Glomerular visceral epithelial cell (primary cell): ENCODE measurements at regions not wholly inside any gene's neighbourhood (a gene's known extent, or its start where the extent isn't known, plus 50 kb on each side); places are given as distances from the start of the nearest gene placed in this dataset.
"Not testable (repeated sequence)": the region's sequence is repeated elsewhere in the genome, so short reads cannot be mapped to it uniquely, and the experiment has no call there.

ENCODE experiments used
- DNase-seq: peaks from one replicate; pipeline ENCODE4 v3.0.0-alpha.2; 2016; ENCODE audit errors: extremely low spot score

DNA sequence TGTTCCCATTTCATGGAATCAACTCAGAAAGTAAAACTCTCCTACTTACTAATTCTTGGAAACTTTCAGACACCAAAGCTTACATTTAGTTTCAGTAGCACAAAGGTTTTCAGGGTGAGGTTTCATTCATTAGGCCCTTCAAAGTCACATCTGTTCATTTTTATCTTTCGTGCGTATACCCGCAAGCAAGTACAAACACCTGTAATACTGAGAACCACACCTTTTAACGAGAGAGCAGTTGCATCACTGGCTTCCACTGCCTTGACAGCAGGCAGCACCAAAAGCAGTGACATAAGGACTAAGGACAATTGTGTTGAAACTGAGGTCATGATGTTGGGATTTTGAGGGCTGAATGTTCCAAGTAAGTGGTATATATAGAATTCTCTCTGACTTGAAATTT lies 60.5 kb downstream of the GOLGA6L22 start:
- not testable (repeated sequence) for DNase-seq

DNA sequence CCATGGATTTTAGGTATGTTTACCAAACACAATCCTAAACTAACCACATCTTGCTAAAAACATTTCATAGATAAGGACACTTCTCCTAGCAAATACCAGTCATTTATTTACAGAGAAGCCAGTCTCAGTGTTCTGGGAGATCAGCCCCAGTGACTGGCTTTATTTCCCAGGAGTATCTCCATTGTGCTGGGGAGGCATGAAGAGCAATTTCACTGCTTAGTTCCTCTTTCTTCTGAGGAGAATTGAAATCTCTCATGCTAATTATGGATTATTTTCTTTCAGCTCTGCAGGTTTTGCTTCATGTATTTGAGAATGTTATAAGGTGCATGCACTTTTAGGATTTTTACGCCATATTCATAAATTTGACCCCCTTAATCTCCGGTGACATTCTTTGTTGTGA lies 67.8 kb downstream of the GOLGA6L22 start:
- DNase-seq: not testable (repeated sequence)

DNA sequence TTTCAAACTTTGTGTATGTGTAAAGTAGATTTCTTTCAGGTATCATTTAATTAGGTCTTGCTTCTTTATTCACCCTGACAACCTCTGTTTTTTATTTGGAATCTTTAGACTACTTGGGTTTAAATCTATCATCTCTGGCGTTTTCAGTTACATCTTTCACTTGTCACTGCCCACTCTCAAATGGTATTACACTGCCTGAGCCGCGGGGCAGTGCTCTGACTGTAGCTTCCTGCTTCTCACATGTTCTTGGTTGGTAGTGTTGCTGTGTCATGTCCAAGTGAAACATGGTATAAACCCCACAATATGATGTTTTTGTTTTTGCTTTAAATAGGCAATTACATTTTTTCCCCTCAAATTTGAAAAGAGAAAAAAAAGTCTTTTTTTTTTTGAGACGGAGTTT lies 68.3 kb downstream of the GOLGA6L22 start:
- DNase-seq: not testable (repeated sequence)

DNA sequence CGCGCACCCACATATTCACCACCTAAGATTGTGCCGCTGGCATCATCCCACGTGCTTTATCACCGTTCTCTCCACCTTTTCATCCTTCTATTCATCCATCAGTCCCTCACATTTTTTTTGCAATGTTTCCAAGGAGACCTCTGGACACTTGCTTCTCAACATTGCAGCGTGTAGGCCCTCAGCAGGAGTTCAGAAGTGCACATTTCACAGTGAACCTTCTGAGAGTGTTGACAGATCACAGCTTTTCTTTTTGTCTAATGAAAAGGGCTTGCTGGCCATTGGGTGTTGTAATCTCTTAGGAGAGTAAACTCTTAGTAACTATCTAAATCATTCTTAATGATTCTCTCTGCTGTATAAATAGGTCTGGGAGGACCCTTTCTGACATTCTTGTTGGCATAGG lies 70.5 kb downstream of the GOLGA6L22 start:
- DNase-seq: not testable (repeated sequence)

DNA sequence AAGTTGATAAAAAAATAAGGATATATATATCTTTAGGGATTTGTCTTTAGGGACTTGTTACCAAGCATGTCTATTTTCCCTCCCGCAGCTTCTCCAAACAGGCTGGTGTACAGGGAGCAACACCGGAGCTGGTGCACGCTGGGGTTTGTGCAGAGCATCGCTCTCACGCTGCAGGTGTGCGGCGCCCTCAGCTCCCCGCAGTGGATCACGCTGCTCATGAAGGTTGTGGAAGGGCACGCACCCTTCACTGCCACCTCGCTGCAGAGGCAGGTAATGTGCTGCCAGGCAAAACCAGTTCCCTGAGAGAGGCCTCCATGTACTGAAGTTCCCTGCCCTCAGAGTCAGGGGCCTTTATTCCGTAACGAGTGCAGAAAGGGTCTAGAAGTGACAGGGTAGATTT lies 101.0 kb downstream of the GOLGA6L22 start:
- not testable (repeated sequence) for DNase-seq

DNA sequence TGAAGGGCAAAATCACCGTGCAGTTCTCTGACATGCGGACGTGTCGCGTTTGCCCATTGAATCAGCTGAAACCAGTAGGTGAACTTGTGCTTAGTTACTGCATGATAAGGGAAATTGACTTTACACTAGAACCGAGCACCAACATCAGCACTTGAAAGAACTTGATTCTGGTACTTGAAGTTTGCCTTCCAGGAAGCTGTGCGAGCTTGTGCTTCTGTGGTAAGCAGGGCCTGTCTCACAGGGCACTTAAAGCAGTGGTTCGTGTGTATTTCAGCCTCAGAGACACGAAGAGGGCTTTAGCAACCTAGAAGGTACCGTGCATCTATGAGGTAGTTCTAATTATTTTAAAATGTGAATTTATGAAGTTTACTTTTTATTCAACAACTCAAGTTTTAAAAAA lies 103.0 kb downstream of the GOLGA6L22 start:
- DNase-seq: not testable (repeated sequence)

DNA sequence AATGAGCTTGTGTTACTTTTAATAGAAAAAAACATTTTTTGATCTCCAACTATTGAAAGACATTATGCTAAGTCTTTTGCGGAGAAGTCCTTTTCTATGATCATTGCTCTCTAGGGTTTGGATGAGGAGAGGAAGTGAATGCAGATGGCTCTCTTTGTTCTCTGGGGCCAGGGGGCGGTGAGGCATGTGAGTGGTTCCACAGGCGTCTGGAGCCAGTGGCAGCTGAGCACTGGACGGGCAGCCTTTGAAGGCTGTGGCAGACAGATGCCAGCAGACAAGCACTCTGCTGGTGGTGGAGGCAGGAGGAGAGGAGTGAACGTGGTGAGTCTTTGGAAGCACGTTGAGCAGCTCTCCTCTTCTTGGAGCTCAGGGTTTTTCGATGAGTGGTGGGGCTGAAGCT lies 107.8 kb downstream of the GOLGA6L22 start:
- not testable (repeated sequence) for DNase-seq

DNA sequence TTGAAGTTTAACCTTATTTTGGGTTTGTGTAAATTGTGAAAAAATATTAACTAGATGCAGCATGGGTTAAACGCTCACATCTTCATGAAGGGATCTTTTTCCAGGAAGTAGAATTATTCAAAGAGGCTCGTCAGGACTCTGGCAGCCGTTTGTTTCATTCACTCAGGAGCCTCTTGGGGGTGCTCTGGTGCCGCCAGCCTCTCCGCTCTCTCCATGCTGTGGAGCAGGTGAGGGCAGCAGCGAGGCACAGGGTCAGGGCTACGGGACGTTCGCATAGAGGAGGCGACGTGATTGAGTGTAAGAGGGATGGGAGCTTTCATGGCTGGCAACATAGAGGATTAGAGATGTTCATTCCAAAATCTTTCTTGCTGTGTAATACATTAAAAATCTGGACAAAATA lies 110.8 kb downstream of the GOLGA6L22 start:
- not testable (repeated sequence) for DNase-seq

DNA sequence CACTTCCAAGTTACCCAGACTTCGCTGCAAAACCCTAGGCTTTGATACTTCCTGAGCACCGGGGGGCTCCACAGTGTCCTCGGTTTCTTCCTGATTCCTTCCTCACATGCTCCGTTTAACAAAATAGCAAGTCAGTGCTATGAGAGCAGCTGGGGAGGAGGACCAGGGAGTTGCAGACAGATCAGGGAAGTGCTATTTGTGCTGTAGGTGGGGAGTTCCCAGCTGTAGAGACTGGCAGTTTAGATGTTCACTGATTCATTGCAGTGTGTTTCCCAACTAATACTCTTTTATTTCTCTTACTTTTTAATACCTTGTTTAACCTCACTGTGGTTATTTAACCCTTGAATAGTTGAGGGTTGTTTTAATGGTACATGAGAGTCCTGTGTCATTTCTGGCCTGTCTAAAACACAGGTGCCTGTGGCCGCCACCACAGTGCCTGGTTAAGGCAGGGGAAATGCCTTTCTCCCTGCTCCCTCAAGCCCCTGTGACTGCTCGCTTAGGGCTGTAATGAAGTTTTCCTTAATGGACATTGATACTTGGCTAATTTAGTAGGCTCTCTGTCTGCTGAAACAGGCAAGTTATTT lies 113.5 kb downstream of the GOLGA6L22 start:
- not testable (repeated sequence) for DNase-seq

DNA sequence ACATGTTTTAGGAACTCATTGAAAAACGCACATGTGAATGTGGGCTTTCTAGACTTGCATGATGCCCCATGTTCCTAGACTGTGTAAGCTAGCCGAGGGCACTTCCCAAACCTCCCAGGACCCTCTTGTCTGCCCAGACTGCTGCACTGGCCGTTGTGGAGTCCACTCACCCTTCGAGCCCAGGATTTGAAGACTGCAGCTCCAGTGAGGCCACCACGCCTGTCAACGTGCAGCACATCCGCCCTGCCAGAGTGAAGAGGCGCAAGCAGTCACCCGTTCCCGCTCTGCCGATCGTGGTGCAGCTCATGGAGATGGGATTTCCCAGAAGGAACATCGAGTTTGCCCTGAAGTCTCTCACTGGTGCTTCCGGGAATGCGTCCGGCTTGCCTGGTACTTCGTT lies 114.1 kb downstream of the GOLGA6L22 start:
- DNase-seq: not testable (repeated sequence)

DNA sequence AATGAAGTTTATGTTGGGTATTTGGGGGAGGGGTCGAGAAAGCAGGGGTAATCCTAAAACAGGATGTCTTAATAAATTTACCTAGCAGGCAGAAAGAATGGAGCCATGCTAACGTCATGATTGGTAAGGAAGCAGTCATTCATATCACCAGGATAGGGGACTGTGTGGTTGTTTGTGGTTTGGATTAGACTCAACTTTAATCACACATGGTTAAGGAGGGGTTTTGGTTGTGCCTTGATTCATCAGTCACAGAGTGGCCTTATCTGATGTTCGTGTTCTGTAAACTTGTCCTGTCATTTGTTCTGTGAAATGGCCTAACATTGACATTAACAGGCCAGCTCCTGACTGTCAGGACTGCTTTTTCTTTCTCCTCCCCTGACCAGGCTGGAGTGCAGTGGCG lies 119.1 kb downstream of the GOLGA6L22 start:
- DNase-seq: not testable (repeated sequence)

DNA sequence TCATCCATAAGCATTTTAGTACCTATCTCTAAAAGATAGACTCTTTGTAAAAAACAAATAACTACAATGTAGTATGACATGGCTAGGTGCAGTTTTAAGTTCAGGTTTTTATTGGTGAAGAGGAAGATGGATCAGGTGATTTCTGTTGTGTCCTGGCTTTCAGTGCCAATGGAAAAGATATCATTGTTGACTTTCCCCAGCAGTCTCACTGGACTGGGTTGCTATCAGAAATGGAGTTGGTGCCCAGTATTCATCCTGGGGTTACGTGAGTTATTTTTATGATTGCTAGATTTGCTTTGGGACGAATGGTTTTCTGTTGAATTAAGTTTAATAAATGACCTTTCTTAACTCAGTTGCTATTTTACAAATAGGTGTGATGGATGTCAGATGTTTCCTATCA lies 120.5 kb downstream of the GOLGA6L22 start:
- not testable (repeated sequence) for DNase-seq

DNA sequence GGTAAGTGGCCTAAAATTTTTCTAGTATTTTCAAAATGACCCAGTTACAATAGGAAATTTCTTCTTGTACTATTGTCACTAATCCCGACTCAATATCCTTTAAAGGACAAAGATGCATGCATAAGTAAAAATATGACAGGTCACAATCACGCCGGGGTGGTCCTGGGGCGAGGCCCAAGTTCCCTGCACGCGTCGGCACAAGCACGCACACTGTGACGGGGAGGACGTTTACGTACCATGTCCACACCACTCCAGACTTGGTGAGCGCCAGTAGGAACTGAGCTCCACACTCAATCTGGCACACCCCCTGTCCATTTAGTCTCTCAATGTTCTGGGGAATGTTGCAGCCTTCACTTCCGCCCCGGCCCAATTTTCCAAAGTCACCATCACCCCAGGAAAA lies 128.7 kb downstream of the GOLGA6L22 start:
- not testable (repeated sequence) for DNase-seq

DNA sequence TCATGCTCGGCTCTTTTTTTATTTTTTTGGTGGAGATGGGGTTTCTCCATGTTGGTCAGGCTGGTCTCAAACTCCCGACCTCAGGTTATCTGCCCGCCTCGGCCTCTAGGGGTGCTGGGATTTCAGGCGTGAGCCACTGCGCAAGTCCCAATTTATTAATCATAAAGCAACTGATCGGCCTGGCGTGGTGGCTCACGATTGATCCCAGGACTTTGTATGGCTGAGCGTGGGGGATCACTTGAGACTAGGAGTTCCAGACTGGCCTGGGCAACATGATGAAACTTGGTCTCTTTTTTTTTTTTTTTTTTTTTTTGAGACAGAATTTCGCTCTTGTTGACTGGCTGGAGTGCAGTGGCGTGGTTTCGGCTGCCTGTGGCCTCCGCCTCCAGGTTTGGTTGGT lies 139.8 kb downstream of the GOLGA6L22 start:
- DNase-seq: not testable (repeated sequence)

DNA sequence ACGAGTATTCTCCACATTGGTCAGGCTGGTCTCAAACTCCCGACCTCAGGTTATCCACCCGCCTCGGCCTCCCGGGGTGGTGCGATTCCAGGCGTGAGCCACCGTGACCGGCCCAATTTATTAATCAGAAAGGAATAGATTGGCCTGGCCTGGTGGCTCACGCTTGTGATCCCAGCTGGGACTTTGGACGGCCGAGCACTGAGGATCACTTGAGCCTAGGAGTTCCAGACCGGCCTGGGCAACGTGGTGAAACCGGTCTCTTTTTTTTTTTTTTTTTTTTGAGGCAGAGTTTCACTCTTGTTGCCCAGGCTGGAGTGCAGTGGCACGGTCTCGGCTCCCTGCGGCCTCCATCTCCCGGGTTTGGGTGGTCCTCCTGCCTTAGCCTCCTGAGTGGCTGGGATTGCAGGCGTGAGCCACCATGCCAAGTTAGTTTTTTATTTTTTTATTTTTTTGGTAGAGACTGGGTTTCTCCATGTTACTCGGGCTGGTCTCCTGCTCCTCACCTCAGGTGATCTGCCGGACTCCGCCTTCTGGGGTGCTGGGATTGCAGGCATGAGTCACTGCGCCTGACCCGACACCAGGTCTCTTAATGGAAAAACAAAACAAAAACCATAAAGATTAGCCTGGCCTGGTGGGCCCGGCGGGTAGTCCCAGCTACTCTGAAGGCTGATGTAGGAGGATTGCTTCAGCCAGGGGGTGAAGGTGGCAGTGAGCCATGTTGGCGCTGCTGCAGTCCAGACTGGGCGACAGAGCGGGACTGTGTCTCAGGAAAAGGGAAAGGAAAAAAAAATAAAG lies 141.0 kb downstream of the GOLGA6L22 start:
- DNase-seq: not testable (repeated sequence)

DNA sequence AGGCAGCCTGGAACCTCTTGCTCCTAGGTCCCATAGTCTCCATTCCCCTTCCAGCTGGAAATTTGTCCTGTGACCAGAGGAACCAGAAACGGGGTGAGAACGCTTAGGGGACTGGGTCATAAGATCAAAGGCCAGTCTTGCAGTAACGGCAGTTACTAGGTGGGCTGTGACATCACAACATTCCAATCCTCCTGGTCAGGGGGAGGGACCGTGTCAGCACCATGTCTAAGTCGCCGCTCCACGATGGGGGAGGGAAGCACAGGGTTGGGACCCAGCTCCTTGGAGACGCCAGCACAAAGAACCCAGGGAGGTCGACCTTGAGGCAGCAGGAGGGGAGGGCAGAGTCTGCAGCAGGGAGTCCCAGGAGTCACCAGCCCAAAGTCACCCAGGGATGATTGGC lies 158.3 kb downstream of the GOLGA6L22 start:
- not testable (repeated sequence) for DNase-seq

DNA sequence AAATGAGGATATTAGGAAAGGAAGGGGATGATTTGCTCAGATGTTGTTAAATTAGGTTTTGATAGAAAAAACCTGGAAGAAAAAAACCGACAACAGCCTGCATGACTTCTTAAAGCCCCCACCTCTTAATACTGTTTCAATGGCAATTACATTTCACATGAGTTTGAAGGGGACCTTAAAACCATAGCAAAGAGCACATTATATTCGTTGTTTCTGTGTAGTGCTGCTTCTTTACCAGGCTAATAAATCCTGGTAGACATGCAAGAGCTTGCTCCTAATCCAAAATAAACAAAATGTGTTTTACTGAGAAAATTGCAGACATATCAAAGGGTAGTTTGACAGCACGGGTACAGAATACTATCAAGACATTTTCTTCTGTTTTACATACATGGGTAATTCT lies 154.7 kb upstream of the NIPA1 start:
- not testable (repeated sequence) for DNase-seq

DNA sequence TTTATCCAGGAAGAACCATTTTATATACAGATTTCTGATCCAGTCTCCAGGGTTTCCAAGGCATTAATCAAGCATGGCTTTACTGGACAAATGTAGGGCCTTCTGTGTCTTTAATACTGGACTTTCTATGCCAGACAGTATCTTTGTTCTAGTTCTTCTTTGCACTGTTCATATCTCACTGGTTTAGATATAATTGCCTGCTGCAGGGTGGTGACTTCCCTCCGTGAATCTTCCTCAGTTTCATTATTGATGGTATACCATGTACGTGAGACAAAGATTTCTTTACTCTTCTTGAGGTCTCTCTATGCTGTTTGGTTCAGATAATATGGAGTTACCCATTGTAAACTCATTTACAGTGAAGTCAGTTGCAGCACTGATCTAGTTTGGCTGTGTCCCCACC lies 146.5 kb upstream of the NIPA1 start:
- DNase-seq: not testable (repeated sequence)

DNA sequence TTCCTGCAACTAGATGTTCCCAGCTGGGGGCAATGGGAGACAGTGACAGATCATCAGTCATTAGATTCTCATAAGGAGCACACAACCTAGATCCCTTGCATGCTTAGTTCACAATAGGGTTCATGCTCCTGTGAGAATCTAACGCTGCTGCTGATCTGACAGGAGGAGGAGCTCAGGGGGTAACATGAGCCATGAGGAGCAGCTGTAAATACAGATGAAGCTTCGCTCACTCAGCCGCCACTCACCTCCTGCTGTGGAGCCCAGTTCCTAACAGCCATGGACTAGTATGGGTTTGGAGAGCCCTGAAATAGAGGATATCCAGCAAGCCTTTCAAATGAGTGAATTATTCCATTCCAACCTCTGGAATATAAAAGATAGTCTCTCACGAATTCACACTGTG lies 137.0 kb upstream of the NIPA1 start:
- DNase-seq: not testable (repeated sequence)

DNA sequence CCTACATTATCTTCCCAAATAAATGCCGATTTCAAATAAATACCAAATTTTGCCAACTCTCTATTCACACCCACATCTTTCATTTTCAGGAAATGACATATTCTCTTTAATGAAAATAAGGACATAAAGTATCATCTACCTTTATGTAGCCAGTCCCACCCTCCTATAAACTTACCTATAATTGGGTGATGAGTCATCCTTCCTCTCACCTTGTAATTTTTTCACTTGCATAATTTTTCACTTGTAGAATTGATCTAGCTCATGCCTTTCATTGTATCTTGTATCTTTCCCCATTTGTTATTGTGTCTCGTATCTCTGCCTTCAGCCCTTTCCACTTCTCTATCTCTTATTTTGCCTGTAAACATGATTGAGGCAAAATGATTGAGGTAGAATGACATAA lies 135.3 kb upstream of the NIPA1 start:
- DNase-seq: not testable (repeated sequence)

DNA sequence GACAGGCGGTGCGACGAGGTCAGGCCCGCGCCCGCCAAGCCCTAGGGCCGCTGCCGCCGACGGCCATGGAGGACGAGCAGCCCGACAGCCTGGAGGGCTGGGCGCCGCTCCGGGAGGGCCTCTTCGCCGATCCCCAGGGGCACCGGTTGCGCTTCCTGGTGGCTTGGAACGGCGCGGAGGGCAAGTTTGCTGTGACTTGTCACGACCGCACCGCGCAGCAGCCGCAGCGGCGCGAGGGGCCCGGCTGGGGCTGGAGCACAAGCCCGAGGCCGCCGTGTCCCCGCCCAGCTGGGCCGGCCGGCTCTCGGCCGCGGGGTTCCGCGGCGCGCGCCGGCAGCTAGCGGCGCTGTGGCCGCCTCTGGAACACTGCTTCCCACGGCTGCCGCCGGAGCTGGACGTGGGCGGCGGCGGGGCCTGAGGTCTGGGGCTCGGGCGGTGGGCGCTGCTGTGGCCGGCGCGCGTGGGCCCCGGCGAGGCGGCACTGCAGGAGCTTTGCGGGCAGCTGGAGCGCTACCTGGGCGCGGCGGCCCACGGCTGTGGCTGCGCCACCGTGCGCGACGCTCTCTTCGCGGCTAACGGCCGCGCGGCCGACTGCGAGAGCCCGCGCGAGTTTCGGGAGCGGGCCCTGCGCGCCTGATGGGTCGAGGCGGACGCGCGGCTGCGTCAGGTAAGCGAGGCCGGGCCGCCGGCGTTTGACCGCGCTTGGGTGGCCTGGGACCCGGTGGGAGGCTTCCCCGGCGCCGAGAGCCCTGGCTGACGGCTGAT lies 122.0 kb upstream of the NIPA1 start:
- peak; percentile 51 for DNase-seq

DNA sequence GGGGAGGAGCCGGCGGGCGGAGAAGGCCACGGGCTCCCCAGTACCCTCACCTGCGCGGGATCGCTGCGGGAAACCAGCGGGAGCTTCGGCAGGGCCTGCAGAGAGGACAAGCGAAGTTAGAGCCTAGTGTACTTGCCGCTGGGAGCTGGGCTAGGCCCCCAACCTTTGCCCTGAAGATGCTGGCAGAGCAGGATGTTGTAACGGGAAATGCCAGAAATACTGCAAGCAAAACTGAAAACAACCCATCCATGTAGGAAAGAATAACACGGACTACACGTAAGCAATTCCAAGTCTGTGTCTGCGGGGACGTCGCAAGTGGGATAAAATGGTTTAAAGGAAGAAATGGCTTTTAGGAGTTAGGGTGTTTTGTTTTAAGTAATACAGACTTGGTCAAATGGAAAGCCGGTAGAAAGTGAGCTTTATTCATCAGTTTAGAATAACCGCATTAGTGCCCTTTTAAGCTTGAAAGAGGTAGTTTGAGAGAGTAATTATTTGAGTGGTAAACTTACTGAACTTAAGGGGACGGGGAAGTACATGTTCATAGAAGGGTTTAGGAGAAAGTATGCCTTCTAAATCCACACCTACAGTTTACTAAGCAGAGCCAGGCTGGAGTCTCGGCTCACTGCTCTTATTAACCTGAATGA lies 121.3 kb upstream of the NIPA1 start:
- DNase-seq: peak; percentile 44
